Activated naive CD8-positive, alpha-beta T cell treated with anti-CD3 and anti-CD28 coated beads, Interleukin-2, amount 50 U/mL, for 24 hours (primary cell): ENCODE measurements at regions not wholly inside any gene's neighbourhood (a gene's known extent, or its start where the extent isn't known, plus 50 kb on each side); places are given as distances from the start of the nearest gene placed in this dataset.
"Not testable (repeated sequence)": the region's sequence is repeated elsewhere in the genome, so short reads cannot be mapped to it uniquely, and the experiment has no call there.

ENCODE experiments used
- ATAC-seq: fragments of 150-1000 bp; cut with Tn5 transposase; one replicate; pipeline ENCODE4 v1.10.0; 2021
- DNase-seq: peaks from one replicate; pipeline ENCODE4 v3.0.0; 2021
- H3K27ac Mint-ChIP-seq: one replicate; pipeline ENCODE4 v1.8.0; 2021; ENCODE audit warnings: mild to moderate bottlenecking, mixed read lengths
- H3K27me3 Mint-ChIP-seq: one replicate; pipeline ENCODE4 v1.8.0; 2021; ENCODE audit warnings: mixed read lengths
- H3K36me3 Mint-ChIP-seq: one replicate; pipeline ENCODE4 v1.8.0; 2021; ENCODE audit warnings: low read depth, mixed read lengths
- H3K4me1 Mint-ChIP-seq: one replicate; pipeline ENCODE4 v1.8.0; 2021; ENCODE audit warnings: mixed read lengths
- H3K4me3 Mint-ChIP-seq: one replicate; pipeline ENCODE4 v1.8.0; 2021; ENCODE audit warnings: mild to moderate bottlenecking, moderate library complexity, mixed read lengths
- H3K9me3 Mint-ChIP-seq: one replicate; pipeline ENCODE4 v1.8.0; 2021; ENCODE audit warnings: mixed read lengths

DNA sequence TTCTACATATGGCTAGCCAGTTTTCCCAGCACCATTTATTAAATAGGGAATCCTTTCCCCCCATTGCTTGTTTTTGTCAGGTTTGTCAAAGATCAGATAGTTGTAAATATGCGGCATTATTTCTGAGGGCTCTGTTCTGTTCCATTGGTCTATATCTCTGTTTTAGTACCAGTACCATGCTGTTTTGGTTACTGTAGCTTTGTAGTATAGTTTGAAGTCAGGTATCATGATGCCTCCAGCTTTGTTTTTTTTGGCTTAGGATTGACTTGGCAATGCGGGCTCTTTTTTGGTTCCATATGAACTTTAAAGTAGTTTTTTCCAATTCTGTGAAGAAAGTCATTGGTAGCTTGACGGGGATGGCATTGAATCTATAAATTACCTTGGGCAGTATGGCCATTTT lies 60.0 kb upstream of the GPC3 start:
- H3K27ac Mint-ChIP-seq: not testable (repeated sequence)

DNA sequence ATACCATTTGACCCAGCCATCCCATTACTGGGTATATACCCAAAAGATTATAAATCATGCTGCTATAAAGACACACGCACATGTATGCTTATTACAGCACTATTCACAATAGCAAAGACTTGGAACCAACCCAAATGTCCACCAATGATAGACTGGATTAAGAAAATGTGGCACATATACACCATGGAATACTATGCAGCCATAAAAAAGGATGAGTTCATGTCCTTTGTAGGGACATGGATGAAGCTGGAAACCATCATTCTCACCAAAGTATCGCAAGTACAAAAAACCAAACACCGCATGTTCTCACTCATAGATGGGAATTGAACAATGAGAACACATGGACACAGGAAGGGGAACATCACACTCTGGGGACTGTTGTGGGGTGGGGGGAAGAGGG lies 81.7 kb upstream of the GPC3 start:
- DNase-seq, H3K27me3 Mint-ChIP-seq, H3K4me3 Mint-ChIP-seq, H3K36me3 Mint-ChIP-seq, H3K4me1 Mint-ChIP-seq, ATAC-seq, H3K27ac Mint-ChIP-seq, H3K9me3 Mint-ChIP-seq: not testable (repeated sequence)

More for the DNA sequence above, 60.0 kb upstream of the GPC3 start:
- H3K4me1 Mint-ChIP-seq, ATAC-seq, DNase-seq, H3K4me3 Mint-ChIP-seq, H3K9me3 Mint-ChIP-seq, H3K36me3 Mint-ChIP-seq, H3K27me3 Mint-ChIP-seq: not testable (repeated sequence)

DNA sequence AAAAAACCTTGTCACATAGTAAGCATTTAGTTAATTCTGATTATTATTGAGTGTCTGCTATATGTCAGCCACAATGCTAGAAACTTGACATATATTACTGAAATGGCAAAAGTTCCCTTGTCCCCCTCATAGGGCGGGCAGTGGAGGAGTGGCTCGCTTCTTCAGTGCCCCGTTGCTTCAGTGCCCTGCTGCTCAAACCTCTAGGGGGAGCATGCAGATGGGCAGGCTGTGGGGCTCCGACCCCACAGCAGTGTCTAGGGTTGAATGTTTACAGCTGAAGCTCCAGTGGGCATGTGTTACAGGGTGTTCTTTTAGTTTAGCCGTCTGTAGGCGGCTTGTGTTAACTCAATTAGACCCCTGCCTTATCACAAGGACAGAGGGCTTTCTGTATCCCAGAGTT lies 86.5 kb upstream of the GPC3 start:
- not testable (repeated sequence) for ATAC-seq, H3K9me3 Mint-ChIP-seq, H3K27me3 Mint-ChIP-seq, H3K4me3 Mint-ChIP-seq, H3K36me3 Mint-ChIP-seq, DNase-seq, H3K4me1 Mint-ChIP-seq, H3K27ac Mint-ChIP-seq

DNA sequence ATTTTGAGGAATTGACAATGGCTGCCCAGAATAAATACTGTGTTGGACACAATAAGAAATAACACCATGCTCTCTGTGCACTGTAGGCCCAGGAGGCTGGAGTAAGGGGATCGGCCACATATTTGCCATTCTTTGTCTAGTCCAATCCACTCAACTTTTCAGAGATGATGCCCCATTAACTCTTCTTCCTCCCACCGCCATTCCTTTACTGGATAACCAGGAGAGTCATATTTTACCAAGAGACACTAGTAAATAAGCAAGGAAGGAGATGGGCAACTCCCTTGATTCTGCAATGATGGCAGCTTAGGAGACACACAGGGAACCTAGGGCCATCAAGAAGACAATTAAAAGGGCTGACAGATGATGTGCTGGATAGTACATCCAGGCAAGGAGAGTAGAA lies 87.9 kb upstream of the GPC3 start:
- no peaks in the 10 kb centered on the region for H3K36me3 Mint-ChIP-seq
- no peak overlapping the region for H3K27ac Mint-ChIP-seq
- H3K4me3 Mint-ChIP-seq: no peak overlapping the region
- no peaks in the 10 kb centered on the region for H3K9me3 Mint-ChIP-seq
- ATAC-seq (no peak), DNase-seq (no peak)
- H3K4me1 Mint-ChIP-seq: no peaks in the 10 kb centered on the region
- H3K27me3 Mint-ChIP-seq: no peaks in the 10 kb centered on the region

DNA sequence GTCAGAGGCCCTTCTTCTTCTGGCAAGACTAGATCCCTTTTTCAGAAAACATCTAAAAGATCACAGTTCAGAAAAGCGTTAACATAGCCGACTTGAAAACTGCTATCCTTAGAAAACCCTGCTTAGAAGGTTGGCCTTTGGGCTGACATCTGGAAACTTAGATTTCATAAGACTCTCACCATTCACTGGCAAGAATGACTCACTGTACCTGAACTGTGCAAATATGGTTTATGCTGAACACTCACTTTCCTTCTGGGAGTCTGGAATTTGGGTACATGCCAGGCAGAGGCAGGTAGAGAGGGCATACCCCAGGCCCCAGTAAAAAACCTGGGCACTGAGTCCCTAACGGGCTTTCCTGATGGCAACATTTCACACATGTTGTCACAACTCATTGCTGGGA lies 88.8 kb upstream of the GPC3 start:
- ATAC-seq (no peak), DNase-seq (no peak)
- Mint-ChIP-seq H3K27ac (no peak overlapping the region), H3K4me1 (no peaks in the 10 kb centered on the region), H3K4me3 (no peak overlapping the region), H3K36me3 (no peaks in the 10 kb centered on the region), H3K9me3 (no peaks in the 10 kb centered on the region), H3K27me3 (peaks cover 1% of the 10 kb centered on the region)

DNA sequence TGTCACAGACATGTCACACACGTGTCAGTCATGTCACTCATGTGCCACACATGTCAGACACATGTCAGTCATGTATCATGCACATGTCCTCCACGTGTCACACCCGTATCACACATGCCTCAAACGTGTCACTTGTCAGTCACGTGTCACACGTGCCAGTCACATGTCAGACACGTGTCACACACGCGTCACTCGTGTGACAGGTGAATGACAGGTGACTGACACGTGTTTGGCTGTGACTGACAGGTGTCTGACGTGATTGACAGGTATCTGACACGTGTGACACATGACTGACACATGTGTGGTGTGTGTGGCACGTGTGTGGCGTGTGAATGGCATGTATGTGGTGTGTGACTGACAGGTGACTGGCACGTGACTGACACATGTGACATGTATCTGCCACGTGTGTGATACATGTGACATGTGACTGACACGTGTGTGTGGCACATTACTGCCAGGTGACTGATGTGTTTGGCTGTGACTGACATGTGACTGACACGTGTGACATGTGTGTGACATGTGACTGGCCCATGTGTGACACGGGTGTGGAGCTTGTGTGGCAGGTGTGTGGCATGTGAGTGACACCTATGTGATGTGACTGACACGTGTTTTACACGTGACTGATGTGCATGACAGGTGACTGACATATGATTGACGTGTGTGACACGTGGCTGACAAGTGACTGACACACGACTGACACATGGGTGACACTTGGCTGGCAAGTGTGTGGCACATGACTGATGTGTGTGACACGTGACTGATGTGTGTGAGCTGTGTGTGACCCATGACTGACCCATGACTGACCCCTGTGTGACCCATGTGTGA lies 90.7 kb upstream of the GPC3 start:
- ATAC-seq (no peak), DNase-seq (no peak)
- Mint-ChIP-seq H3K4me1 (no peaks in the 10 kb centered on the region), H3K27ac (no peak overlapping the region), H3K9me3 (no peaks in the 10 kb centered on the region), H3K4me3 (no peak overlapping the region), H3K36me3 (no peaks in the 10 kb centered on the region), H3K27me3 (peaks cover 1% of the 10 kb centered on the region)

DNA sequence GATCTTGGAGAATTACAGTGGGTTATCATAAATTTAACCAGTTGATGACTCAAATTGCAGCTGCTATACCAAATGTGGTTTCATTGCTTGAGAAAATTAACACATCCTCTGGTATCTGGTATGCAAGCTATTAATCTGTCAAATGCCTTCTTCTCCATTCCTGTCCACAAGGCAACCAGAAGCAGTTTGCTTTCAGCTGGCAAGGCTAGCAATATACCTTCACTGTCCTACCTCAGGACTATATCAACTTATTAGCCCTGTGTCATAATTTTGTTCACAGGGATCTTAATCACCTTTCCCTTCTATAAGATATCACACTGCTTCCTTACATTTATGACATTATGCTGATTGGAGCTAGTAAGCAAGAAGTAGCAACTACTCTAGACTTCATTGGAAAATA lies 110.0 kb upstream of the GPC3 start:
- no peaks in the 10 kb centered on the region for H3K36me3 Mint-ChIP-seq
- DNase-seq: no peak
- no peak overlapping the region for H3K27ac Mint-ChIP-seq
- peaks cover 1% of the 10 kb centered on the region for H3K9me3 Mint-ChIP-seq
- no peak for ATAC-seq
- H3K4me3 Mint-ChIP-seq: no peak overlapping the region
- H3K4me1 Mint-ChIP-seq: no peaks in the 10 kb centered on the region
- H3K27me3 Mint-ChIP-seq: no peaks in the 10 kb centered on the region

DNA sequence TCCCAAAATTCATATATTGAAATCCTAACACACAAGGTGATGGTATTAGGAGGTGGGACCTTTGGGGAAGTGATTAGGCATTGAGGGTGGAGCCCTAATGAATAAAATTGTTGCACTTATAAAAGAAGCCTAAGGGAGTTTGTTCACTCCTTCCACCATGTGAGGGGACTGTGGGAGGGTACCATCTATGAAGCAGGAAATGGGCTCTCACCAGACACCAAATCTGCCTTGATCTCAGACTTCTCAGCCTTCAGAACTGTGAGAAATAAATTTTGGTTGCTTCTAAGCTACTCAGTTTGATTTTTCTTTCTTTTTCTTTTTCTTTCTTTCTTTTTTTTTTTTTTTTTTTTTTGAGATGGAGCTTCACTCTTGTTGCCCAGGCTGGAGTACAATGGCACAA lies 116.2 kb upstream of the GPC3 start:
- DNase-seq (no peak), ATAC-seq (no peak)

DNA sequence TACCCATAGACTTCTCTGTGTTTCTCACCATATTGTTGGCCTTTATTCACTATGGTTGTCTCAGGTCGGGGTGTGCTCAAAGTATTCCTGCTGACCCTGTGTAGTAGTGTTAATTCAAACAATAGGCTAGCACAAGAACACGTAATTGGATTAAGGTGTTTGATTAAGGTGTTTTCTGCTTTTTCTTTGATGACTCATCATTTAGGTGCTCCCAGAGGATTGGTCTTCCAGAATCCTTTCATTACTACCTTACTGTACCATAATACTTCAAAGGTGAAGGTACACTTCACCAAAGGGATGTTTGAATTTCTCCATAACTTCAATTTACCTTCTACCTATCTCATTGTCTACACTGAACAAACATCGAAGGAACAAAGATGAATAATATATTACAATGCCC lies 121.7 kb upstream of the CCDC160 start:
- H3K27me3 Mint-ChIP-seq: no peaks in the 10 kb centered on the region
- H3K9me3 Mint-ChIP-seq: no peaks in the 10 kb centered on the region
- no peak overlapping the region for H3K27ac Mint-ChIP-seq
- DNase-seq (no peak), ATAC-seq (no peak)
- no peaks in the 10 kb centered on the region for H3K36me3 Mint-ChIP-seq
- H3K4me1 Mint-ChIP-seq: no peaks in the 10 kb centered on the region
- no peak overlapping the region for H3K4me3 Mint-ChIP-seq

More for the DNA sequence above, 116.2 kb upstream of the GPC3 start:
- Mint-ChIP-seq H3K36me3 (no peaks in the 10 kb centered on the region), H3K9me3 (peaks cover 3% of the 10 kb centered on the region), H3K4me3 (no peak overlapping the region), H3K27ac (no peak overlapping the region), H3K4me1 (no peaks in the 10 kb centered on the region), H3K27me3 (no peaks in the 10 kb centered on the region)

DNA sequence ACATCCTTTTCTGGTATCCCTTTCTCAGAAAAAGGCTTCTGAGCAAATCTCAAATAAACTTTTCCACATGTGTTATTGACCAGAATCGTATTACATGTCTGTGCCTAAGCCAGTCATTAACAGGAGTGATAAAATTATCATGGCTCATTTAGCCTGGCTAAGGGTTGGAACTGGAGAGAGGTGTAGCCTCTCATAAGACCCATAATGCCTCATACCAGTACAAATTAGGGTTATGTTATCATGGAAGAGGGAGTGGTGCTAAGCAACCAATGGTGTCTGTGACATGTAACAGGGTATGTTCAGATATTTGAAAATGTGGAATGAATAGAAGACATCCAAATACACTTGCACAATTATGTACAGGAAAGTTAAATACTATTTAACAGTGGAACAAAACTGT lies 99.6 kb upstream of the CCDC160 start:
- no peaks in the 10 kb centered on the region for H3K27me3 Mint-ChIP-seq
- H3K4me1 Mint-ChIP-seq: no peaks in the 10 kb centered on the region
- DNase-seq (no peak), ATAC-seq (no peak)
- no peaks in the 10 kb centered on the region for H3K9me3 Mint-ChIP-seq
- no peak overlapping the region for H3K27ac Mint-ChIP-seq
- H3K4me3 Mint-ChIP-seq: no peak overlapping the region
- H3K36me3 Mint-ChIP-seq: no peaks in the 10 kb centered on the region

DNA sequence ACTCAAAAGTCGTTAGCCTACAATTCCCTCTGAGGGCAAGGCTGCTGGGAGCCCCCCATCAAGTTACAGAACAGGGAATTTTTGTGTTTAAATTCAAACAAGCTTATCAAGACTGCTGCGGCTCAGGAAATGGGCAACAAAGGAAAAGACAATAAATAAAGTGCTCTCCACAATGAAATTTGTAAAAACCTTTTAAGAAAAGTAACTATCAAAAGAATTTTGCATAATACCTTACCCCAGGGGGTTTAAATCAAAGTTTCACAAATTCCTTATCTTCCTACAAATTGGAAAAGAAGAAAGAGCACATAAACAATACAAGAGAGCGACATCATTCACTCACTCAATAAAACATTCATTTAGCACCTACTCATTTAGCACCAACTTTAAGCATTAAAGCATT lies 97.9 kb upstream of the CCDC160 start:
- H3K27me3 Mint-ChIP-seq: no peaks in the 10 kb centered on the region
- H3K36me3 Mint-ChIP-seq: no peaks in the 10 kb centered on the region
- H3K27ac Mint-ChIP-seq: no peak overlapping the region
- DNase-seq (no peak), ATAC-seq (no peak)
- H3K4me1 Mint-ChIP-seq: no peaks in the 10 kb centered on the region
- no peak overlapping the region for H3K4me3 Mint-ChIP-seq
- no peaks in the 10 kb centered on the region for H3K9me3 Mint-ChIP-seq

DNA sequence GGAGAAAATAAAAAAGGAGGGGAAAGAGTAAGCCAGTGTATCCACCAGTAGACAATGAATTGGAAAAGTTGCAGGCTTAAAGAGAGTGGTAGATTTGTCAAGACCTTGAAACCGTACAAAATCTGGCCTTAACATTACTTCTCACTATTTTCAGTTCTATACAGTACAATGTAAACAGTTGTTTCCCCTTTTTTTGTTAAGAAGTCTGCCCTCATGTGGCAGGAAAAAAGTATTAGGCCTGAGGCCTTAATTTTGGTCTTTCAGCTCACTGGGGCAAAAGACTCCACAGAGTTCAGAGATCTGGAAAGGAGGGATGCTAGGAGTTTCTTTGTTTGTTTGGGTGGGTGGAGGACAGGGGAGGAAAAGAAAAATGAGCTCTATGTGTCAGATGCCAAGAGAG lies 92.8 kb upstream of the CCDC160 start:
- no peak for DNase-seq
- Mint-ChIP-seq H3K4me1 (peaks cover 2% of the 10 kb centered on the region), H3K9me3 (no peaks in the 10 kb centered on the region), H3K27ac (no peak overlapping the region), H3K4me3 (no peak overlapping the region), H3K27me3 (no peaks in the 10 kb centered on the region), H3K36me3 (no peaks in the 10 kb centered on the region)
- ATAC-seq: no peak

DNA sequence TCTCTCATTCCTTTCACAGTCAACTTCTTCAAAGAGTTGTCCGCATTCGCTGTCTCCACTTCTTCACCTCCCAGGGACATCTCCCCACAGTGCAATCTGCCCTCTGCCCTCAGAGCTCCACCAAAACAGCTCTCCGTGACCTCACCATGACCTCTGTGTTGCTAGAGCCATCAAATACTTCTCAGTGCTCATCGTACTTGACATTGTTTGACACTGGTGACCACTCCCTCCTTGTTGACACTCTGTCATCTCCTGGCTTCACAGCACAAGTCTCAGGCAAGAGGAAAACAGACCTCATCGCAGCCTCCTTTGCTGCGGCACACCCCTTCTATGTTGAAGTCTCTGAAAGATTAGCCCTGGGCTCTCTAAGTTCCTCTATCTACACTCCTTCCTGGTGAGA lies 90.5 kb upstream of the CCDC160 start:
- Mint-ChIP-seq H3K36me3 (no peaks in the 10 kb centered on the region), H3K4me3 (no peak overlapping the region), H3K9me3 (no peaks in the 10 kb centered on the region), H3K27ac (no peak overlapping the region), H3K4me1 (peaks cover 2% of the 10 kb centered on the region), H3K27me3 (no peaks in the 10 kb centered on the region)
- DNase-seq (no peak), ATAC-seq (no peak)

DNA sequence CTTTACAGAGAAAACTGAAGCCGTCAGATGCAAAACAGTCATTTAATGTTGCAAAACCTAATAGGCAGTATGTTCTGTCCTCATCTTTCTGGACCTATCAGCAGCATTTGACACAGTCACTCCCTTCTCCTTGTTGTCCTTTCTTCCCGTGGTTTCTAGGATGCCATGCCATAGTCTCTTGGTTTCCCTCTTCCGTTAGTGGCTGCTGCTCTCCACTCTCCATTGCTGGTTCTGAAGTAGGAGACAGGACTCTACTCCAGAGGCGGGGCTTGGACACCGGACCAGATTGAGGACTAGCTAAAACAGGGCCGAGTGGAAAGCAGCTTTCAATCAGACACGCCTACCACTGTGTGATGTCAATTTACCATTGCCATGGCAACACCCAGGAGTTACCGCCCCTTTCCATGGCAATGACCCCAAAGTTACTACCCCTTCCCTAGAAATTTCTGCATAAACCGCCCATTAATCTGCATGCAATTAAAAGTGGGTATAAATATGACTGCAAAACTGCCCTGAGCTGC lies 88.8 kb upstream of the CCDC160 start:
- Mint-ChIP-seq H3K4me1 (peaks cover 2% of the 10 kb centered on the region), H3K9me3 (no peaks in the 10 kb centered on the region), H3K27me3 (no peaks in the 10 kb centered on the region), H3K27ac (no peak overlapping the region), H3K4me3 (no peak overlapping the region), H3K36me3 (no peaks in the 10 kb centered on the region)
- DNase-seq (no peak), ATAC-seq (no peak)

DNA sequence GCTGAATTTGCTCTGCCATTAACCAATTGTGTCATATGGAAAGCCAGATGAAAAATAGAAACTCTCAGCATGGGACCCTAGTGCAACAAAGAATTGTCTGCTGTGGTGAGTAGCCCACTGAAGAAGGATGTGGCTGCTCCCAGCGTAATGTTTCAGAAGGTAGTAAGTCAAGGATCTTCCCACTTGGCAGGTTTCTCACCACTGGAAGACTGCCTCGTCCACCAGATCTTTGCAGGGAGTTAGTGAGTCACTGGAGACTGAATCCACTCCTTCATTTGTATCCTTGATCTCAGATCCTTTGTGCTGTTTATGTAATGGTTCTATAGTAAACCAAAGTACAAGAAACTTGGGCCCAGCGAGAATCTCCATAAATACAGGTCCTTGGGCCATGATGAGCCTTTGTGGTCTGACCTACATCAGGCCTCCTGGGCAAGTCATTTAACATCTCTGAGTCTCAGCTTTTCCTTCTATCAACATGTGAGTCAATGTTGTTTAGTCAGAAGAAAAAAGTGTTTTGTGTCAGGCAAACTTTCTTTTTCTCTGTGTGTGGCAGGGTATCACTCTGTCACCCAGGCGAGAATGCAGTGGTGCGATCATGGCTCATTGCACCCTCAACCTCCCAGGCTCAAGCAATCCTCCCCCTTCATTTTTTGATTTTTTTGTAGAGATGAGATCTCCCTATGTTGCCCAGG lies 78.0 kb upstream of the CCDC160 start:
- Mint-ChIP-seq H3K4me1 (peaks cover 27% of the 10 kb centered on the region), H3K36me3 (no peaks in the 10 kb centered on the region), H3K4me3 (no peak overlapping the region), H3K27ac (peak overlapping the region; percentile 79), H3K9me3 (no peaks in the 10 kb centered on the region), H3K27me3 (no peaks in the 10 kb centered on the region)
- ATAC-seq (peak; percentile 91), DNase-seq (peak; percentile 15)
